Left renal cortex interstitium (tissue), 4 donors: ENCODE measurements at regions not wholly inside any gene's neighbourhood (a gene's known extent, or its start where the extent isn't known, plus 50 kb on each side); places are given as distances from the start of the nearest gene placed in this dataset.

Experiments
- DNase-seq, 4 donors: peaks; one replicate each; pipeline ENCODE4 v3.0.0-alpha.2; 2013; ENCODE audit warnings: low read depth in 4 of 4, low spot score in 2 of 4, missing footprints in 1 of 4

GRCh38 chr1:226489718-226490425 is 58.7 kb upstream of the STUM start:
- DNase-seq, result no peak

- no peak for DNase-seq
These were observed 58.1 kb upstream of the STUM start for GRCh38 chr1:226490426-226490809.

- DNase-seq, result no peak
These were observed 57.3 kb upstream of the STUM start for GRCh38 chr1:226491093-226491850.

GRCh38 chr1:226492426-226493137 is 56.0 kb upstream of the STUM start:
- DNase-seq, result no peak

- no peak for DNase-seq
These were observed 54.4 kb upstream of the STUM start for GRCh38 chr1:226494092-226494609.

GRCh38 chr1:226495716-226496115 is 52.8 kb upstream of the STUM start:
- DNase-seq, result no peak

GRCh38 chr1:226496453-226497015 is 52.0 kb upstream of the STUM start:
- DNase-seq, result no peak

GRCh38 chr1:226497276-226497833 is 51.2 kb upstream of the STUM start:
- DNase-seq, result no peak

GRCh38 chr1:226497991-226498639 is 50.4 kb upstream of the STUM start:
- DNase-seq, result no peak

- no peak for DNase-seq
These were observed 49.9 kb upstream of the STUM start for GRCh38 chr1:226498640-226499008.
